ENCODE measurements at regions not wholly inside any gene's neighbourhood (a gene's known extent, or its start where the extent isn't known, plus 50 kb on each side); places are given as distances from the start of the nearest gene placed in this dataset.

GRCh38 chr16:82265809-82266208, 95.8 kb upstream of the MPHOSPH6 start:
- Histone ChIP-seq H3K4me1 (ENCODE audit: control extremely low read depth in 1 of 4, control insufficient read depth in 4 of 4, insufficient read depth in 4 of 4, low read length in 3 of 4) (no peaks in the 10 kb centered on the region), H3K4me3 (ENCODE audit: control insufficient read depth in 1 of 7, extremely low read depth in 1 of 7, insufficient read depth in 4 of 7, low read depth in 2 of 7, low read length in 6 of 7) (no peak overlapping the region), H3K27ac (ENCODE audit: insufficient read depth in 1 of 2, low read depth in 1 of 2, low read length in 2 of 2, poor library complexity in 1 of 2, severe bottlenecking in 2 of 2) (no peak overlapping the region), H3K36me3 (ENCODE audit: control insufficient read depth in 4 of 4, insufficient read depth in 4 of 4, low read length in 3 of 4) (no peaks in the 10 kb centered on the region), H3K27me3 (replicated peaks in 2 of 5; ENCODE audit: control insufficient read depth in 4 of 5, insufficient read depth in 5 of 5, low read length in 4 of 5) (peaks cover 0 to 27% (median 9%) of the 10 kb centered on the region in 5 experiments), H3K9me3 (ENCODE audit: control extremely low read depth in 1 of 5, control insufficient read depth in 4 of 5, insufficient read depth in 2 of 5, low read depth in 1 of 5, low read length in 4 of 5) (no peaks in the 10 kb centered on the region)
- CTCF ChIA-PET, result no interaction called here
- DNase-seq, result no peak
- POLR2A ChIA-PET, result no interaction called here
- no CpG with 5 or more reads among the region's 2 CpGs for WGBS (ENCODE audit: insufficient coverage)

- Histone ChIP-seq H3K9me3 (ENCODE audit: control extremely low read depth in 1 of 5, control insufficient read depth in 4 of 5, insufficient read depth in 2 of 5, low read depth in 1 of 5, low read length in 4 of 5) (peaks cover 0 to 2% (median 0%) of the 10 kb centered on the region in 5 experiments), H3K27me3 (replicated peaks in 2 of 5; ENCODE audit: control insufficient read depth in 4 of 5, insufficient read depth in 5 of 5, low read length in 4 of 5) (peaks cover 0 to 24% (median 6%) of the 10 kb centered on the region in 5 experiments)
- CTCF ChIA-PET, result interaction anchor here (1.5 to 2.6 kb wide), 6 partner anchors 9 to 194 kb away, joined by 4 to 12 read pairs (median 6); no protein-coding TSS in a partner anchor
Observed at GRCh38 chr16:82264756-82265155, 94.7 kb upstream of the MPHOSPH6 start.

GRCh38 chr16:82263521-82264143, 93.6 kb upstream of the MPHOSPH6 start:
- H3K36me3 ChIP-seq (ENCODE audit: control insufficient read depth in 4 of 4, insufficient read depth in 4 of 4, low read length in 3 of 4), result no peaks in the 10 kb centered on the region
- 60% methylated on average over 7 of the region's 10 CpGs for WGBS (ENCODE audit: insufficient coverage)
- ChIA-PET POLR2A (no interaction called here), CTCF (interaction anchor here (0.6 to 2.6 kb wide), 12 partner anchors 9 to 322 kb away, joined by 3 to 12 read pairs (median 4); no protein-coding TSS in a partner anchor)
- peaks cover 0 to 4% (median 0%) of the 10 kb centered on the region in 5 experiments for H3K9me3 ChIP-seq (ENCODE audit: control extremely low read depth in 1 of 5, control insufficient read depth in 4 of 5, insufficient read depth in 2 of 5, low read depth in 1 of 5, low read length in 4 of 5)
- no peaks in the 10 kb centered on the region for H3K4me1 ChIP-seq (ENCODE audit: control extremely low read depth in 1 of 4, control insufficient read depth in 4 of 4, insufficient read depth in 4 of 4, low read length in 3 of 4)
- H3K27me3 ChIP-seq (replicated peaks in 2 of 5; ENCODE audit: control insufficient read depth in 4 of 5, insufficient read depth in 5 of 5, low read length in 4 of 5), result peaks cover 2 to 24% (median 6%) of the 10 kb centered on the region in 5 experiments
- no peak overlapping the region for H3K4me3 ChIP-seq (ENCODE audit: control insufficient read depth in 1 of 7, extremely low read depth in 1 of 7, insufficient read depth in 4 of 7, low read depth in 2 of 7, low read length in 6 of 7)
- peak; percentile 29 to 64 (median 45) for DNase-seq
- no peak overlapping the region for H3K27ac ChIP-seq (ENCODE audit: insufficient read depth in 1 of 2, low read depth in 1 of 2, low read length in 2 of 2, poor library complexity in 1 of 2, severe bottlenecking in 2 of 2)

More at GRCh38 chr16:82264756-82265155, 94.7 kb upstream of the MPHOSPH6 start:
- Histone ChIP-seq H3K4me1 (ENCODE audit: control extremely low read depth in 1 of 4, control insufficient read depth in 4 of 4, insufficient read depth in 4 of 4, low read length in 3 of 4) (no peaks in the 10 kb centered on the region), H3K27ac (ENCODE audit: insufficient read depth in 1 of 2, low read depth in 1 of 2, low read length in 2 of 2, poor library complexity in 1 of 2, severe bottlenecking in 2 of 2) (no peak overlapping the region), H3K4me3 (ENCODE audit: control insufficient read depth in 1 of 7, extremely low read depth in 1 of 7, insufficient read depth in 4 of 7, low read depth in 2 of 7, low read length in 6 of 7) (no peak overlapping the region), H3K36me3 (ENCODE audit: control insufficient read depth in 4 of 4, insufficient read depth in 4 of 4, low read length in 3 of 4) (no peaks in the 10 kb centered on the region)
- no peak for DNase-seq
- WGBS (ENCODE audit: insufficient coverage), result 67% methylated on average over 5 of the region's 7 CpGs
- POLR2A ChIA-PET, result no interaction called here

GRCh38 chr16:82262244-82262643, 92.2 kb upstream of the MPHOSPH6 start:
- CTCF ChIA-PET, result interaction anchor here (1.4 to 2.6 kb wide), 2 partner anchors 8 to 194 kb away, joined by 4 to 12 read pairs; no protein-coding TSS in a partner anchor

GRCh38 chr16:82260212-82260795, 90.3 kb upstream of the MPHOSPH6 start:
- peaks cover 0 to 4% (median 0%) of the 10 kb centered on the region in 5 experiments for H3K9me3 ChIP-seq (ENCODE audit: control extremely low read depth in 1 of 5, control insufficient read depth in 4 of 5, insufficient read depth in 2 of 5, low read depth in 1 of 5, low read length in 4 of 5)
- no peak overlapping the region for H3K27ac ChIP-seq (ENCODE audit: insufficient read depth in 1 of 2, low read depth in 1 of 2, low read length in 2 of 2, poor library complexity in 1 of 2, severe bottlenecking in 2 of 2)
- no peaks in the 10 kb centered on the region for H3K36me3 ChIP-seq (ENCODE audit: control insufficient read depth in 4 of 4, insufficient read depth in 4 of 4, low read length in 3 of 4)
- ChIA-PET CTCF (no interaction called here), POLR2A (no interaction called here)
- WGBS (ENCODE audit: insufficient coverage), result 100% methylated on average over 1 of the region's 6 CpGs
- no peak overlapping the region for H3K4me3 ChIP-seq (ENCODE audit: control insufficient read depth in 1 of 7, extremely low read depth in 1 of 7, insufficient read depth in 4 of 7, low read depth in 2 of 7, low read length in 6 of 7)
- DNase-seq, result peak in 2 of 3 donors; percentile 3 to 15
- peaks cover 2 to 24% (median 6%) of the 10 kb centered on the region in 5 experiments for H3K27me3 ChIP-seq (replicated peaks in 2 of 5; ENCODE audit: control insufficient read depth in 4 of 5, insufficient read depth in 5 of 5, low read length in 4 of 5)
- no peaks in the 10 kb centered on the region for H3K4me1 ChIP-seq (ENCODE audit: control extremely low read depth in 1 of 4, control insufficient read depth in 4 of 4, insufficient read depth in 4 of 4, low read length in 3 of 4)

More at GRCh38 chr16:82262244-82262643, 92.2 kb upstream of the MPHOSPH6 start:
- no peak overlapping the region for H3K27ac ChIP-seq (ENCODE audit: insufficient read depth in 1 of 2, low read depth in 1 of 2, low read length in 2 of 2, poor library complexity in 1 of 2, severe bottlenecking in 2 of 2)
- H3K27me3 ChIP-seq (replicated peaks in 2 of 5; ENCODE audit: control insufficient read depth in 4 of 5, insufficient read depth in 5 of 5, low read length in 4 of 5), result peaks cover 2 to 24% (median 6%) of the 10 kb centered on the region in 5 experiments
- no peak for DNase-seq
- 95% methylated on average over 3 of the region's 3 CpGs for WGBS (ENCODE audit: insufficient coverage)
- H3K4me3 ChIP-seq (ENCODE audit: control insufficient read depth in 1 of 7, extremely low read depth in 1 of 7, insufficient read depth in 4 of 7, low read depth in 2 of 7, low read length in 6 of 7), result no peak overlapping the region
- H3K4me1 ChIP-seq (ENCODE audit: control extremely low read depth in 1 of 4, control insufficient read depth in 4 of 4, insufficient read depth in 4 of 4, low read length in 3 of 4), result no peaks in the 10 kb centered on the region
- H3K9me3 ChIP-seq (ENCODE audit: control extremely low read depth in 1 of 5, control insufficient read depth in 4 of 5, insufficient read depth in 2 of 5, low read depth in 1 of 5, low read length in 4 of 5), result peaks cover 0 to 4% (median 0%) of the 10 kb centered on the region in 5 experiments
- POLR2A ChIA-PET, result no interaction called here
- H3K36me3 ChIP-seq (ENCODE audit: control insufficient read depth in 4 of 4, insufficient read depth in 4 of 4, low read length in 3 of 4), result no peaks in the 10 kb centered on the region

- POLR2A ChIA-PET, result no interaction called here
- CTCF ChIA-PET, result no interaction called here
- Histone ChIP-seq H3K4me3 (ENCODE audit: control insufficient read depth in 1 of 7, extremely low read depth in 1 of 7, insufficient read depth in 4 of 7, low read depth in 2 of 7, low read length in 6 of 7) (no peak overlapping the region), H3K9me3 (ENCODE audit: control extremely low read depth in 1 of 5, control insufficient read depth in 4 of 5, insufficient read depth in 2 of 5, low read depth in 1 of 5, low read length in 4 of 5) (peaks cover 0 to 4% (median 0%) of the 10 kb centered on the region in 5 experiments), H3K27ac (ENCODE audit: insufficient read depth in 1 of 2, low read depth in 1 of 2, low read length in 2 of 2, poor library complexity in 1 of 2, severe bottlenecking in 2 of 2) (no peak overlapping the region), H3K4me1 (ENCODE audit: control extremely low read depth in 1 of 4, control insufficient read depth in 4 of 4, insufficient read depth in 4 of 4, low read length in 3 of 4) (no peaks in the 10 kb centered on the region), H3K36me3 (ENCODE audit: control insufficient read depth in 4 of 4, insufficient read depth in 4 of 4, low read length in 3 of 4) (no peaks in the 10 kb centered on the region), H3K27me3 (replicated peaks in 2 of 5; ENCODE audit: control insufficient read depth in 4 of 5, insufficient read depth in 5 of 5, low read length in 4 of 5) (peaks cover under 1 to 21% (median 6%) of the 10 kb centered on the region in 5 experiments)
- no peak for DNase-seq
- WGBS (ENCODE audit: insufficient coverage), result 100% methylated on average over 1 of the region's 1 CpG
Observed at GRCh38 chr16:82259731-82260130, 89.7 kb upstream of the MPHOSPH6 start.

- ChIA-PET CTCF (no interaction called here), POLR2A (no interaction called here)
- peaks cover 0 to 4% (median 0%) of the 10 kb centered on the region in 5 experiments for H3K9me3 ChIP-seq (ENCODE audit: control extremely low read depth in 1 of 5, control insufficient read depth in 4 of 5, insufficient read depth in 2 of 5, low read depth in 1 of 5, low read length in 4 of 5)
- H3K4me1 ChIP-seq (ENCODE audit: control extremely low read depth in 1 of 4, control insufficient read depth in 4 of 4, insufficient read depth in 4 of 4, low read length in 3 of 4), result no peaks in the 10 kb centered on the region
- H3K36me3 ChIP-seq (ENCODE audit: control insufficient read depth in 4 of 4, insufficient read depth in 4 of 4, low read length in 3 of 4), result no peaks in the 10 kb centered on the region
- H3K27me3 ChIP-seq (replicated peaks in 2 of 5; ENCODE audit: control insufficient read depth in 4 of 5, insufficient read depth in 5 of 5, low read length in 4 of 5), result peaks cover 0 to 8% (median 3%) of the 10 kb centered on the region in 5 experiments
- no peak overlapping the region for H3K4me3 ChIP-seq (ENCODE audit: control insufficient read depth in 1 of 7, extremely low read depth in 1 of 7, insufficient read depth in 4 of 7, low read depth in 2 of 7, low read length in 6 of 7)
- DNase-seq, result no peak
- no peak overlapping the region for H3K27ac ChIP-seq (ENCODE audit: insufficient read depth in 1 of 2, low read depth in 1 of 2, low read length in 2 of 2, poor library complexity in 1 of 2, severe bottlenecking in 2 of 2)
- WGBS (ENCODE audit: insufficient coverage), result 99% methylated on average over 6 of the region's 7 CpGs
Observed at GRCh38 chr16:82257990-82258389, 88.0 kb upstream of the MPHOSPH6 start.
